ENCODE measurements at regions not wholly inside any gene's neighbourhood (a gene's known extent, or its start where the extent isn't known, plus 50 kb on each side); places are given as distances from the start of the nearest gene placed in this dataset.
"Not testable (repeated sequence)": the region's sequence is repeated elsewhere in the genome, so short reads cannot be mapped to it uniquely, and the experiment has no call there.

- no peak for DNase-seq
Observed at GRCh38 chr1:195909061-195909460, 699.2 kb downstream of the KCNT2 start.

GRCh38 chr1:195908121-195908520, 700.1 kb downstream of the KCNT2 start:
- DNase-seq, result no peak

- no peak for DNase-seq
Observed at GRCh38 chr1:195903203-195903602, 705.0 kb downstream of the KCNT2 start.

- no peak for DNase-seq
Observed at GRCh38 chr1:195902779-195903178, 705.5 kb downstream of the KCNT2 start.

- DNase-seq, result no peak
Observed at GRCh38 chr1:195899762-195900352, 708.4 kb downstream of the KCNT2 start.

GRCh38 chr1:195898924-195899323, 709.3 kb downstream of the KCNT2 start:
- DNase-seq, result no peak

- no peak for DNase-seq
Observed at GRCh38 chr1:195898373-195898772, 709.9 kb downstream of the KCNT2 start.

- no peak for DNase-seq
Observed at GRCh38 chr1:195897076-195897475, 711.2 kb downstream of the KCNT2 start.

- no peak for DNase-seq
Observed at GRCh38 chr1:195894411-195894810, 713.8 kb downstream of the KCNT2 start.

- no peak for DNase-seq
Observed at GRCh38 chr1:195886000-195886399, 722.2 kb downstream of the KCNT2 start.

- no peak for DNase-seq
Observed at GRCh38 chr1:195878478-195878877, 729.8 kb downstream of the KCNT2 start.

- DNase-seq, result no peak
Observed at GRCh38 chr1:195876792-195877191, 731.4 kb downstream of the KCNT2 start.

GRCh38 chr1:195872376-195872775, 735.9 kb downstream of the KCNT2 start:
- no peak for DNase-seq

GRCh38 chr1:195867638-195868037, 740.6 kb downstream of the KCNT2 start:
- no peak for DNase-seq

- DNase-seq, result no peak
Observed at GRCh38 chr1:195866781-195867222, 741.4 kb downstream of the KCNT2 start.

- no peak for DNase-seq
Observed at GRCh38 chr1:195866091-195866780, 742.0 kb downstream of the KCNT2 start.

GRCh38 chr1:195851804-195852203, 756.4 kb downstream of the KCNT2 start:
- DNase-seq, result no peak

GRCh38 chr1:195851016-195851601, 757.1 kb downstream of the KCNT2 start:
- DNase-seq, result no peak

- DNase-seq, result no peak
Observed at GRCh38 chr1:195849180-195849579, 759.1 kb downstream of the KCNT2 start.

- not testable (repeated sequence) for DNase-seq
Observed at GRCh38 chr1:195847957-195848875, 760.0 kb downstream of the KCNT2 start.

- DNase-seq, result no peak
Observed at GRCh38 chr1:195831789-195832188, 776.5 kb downstream of the KCNT2 start.

- no peak for DNase-seq
Observed at GRCh38 chr1:195828325-195828724, 779.9 kb downstream of the KCNT2 start.

GRCh38 chr1:195820925-195821324, 787.3 kb downstream of the KCNT2 start:
- DNase-seq, result no peak
